Smooth muscle cell (in vitro differentiated cells): ENCODE measurements at regions not wholly inside any gene's neighbourhood (a gene's known extent, or its start where the extent isn't known, plus 50 kb on each side); places are given as distances from the start of the nearest gene placed in this dataset.

Source experiments
- DNase-seq: peaks from one replicate; lab custom pipeline; 2025; ENCODE audit not compliant: unreplicated experiment; lab: John Stamatoyannopoulos, UW
- H2AFZ ChIP-seq: fragments of 200-600 bp; sonication (generic); 2 replicates; pipeline ENCODE4 v1.6.0; 2016; ENCODE audit warnings: antibody characterized with exemption, low read depth, mild to moderate bottlenecking
- H3F3A ChIP-seq: fragments of 200-600 bp; sonication (generic); 2 replicates; pipeline ENCODE4 v1.6.0; 2017; ENCODE audit warnings: antibody characterized with exemption, low read depth
- H3K27ac ChIP-seq: fragments of 200-600 bp; sonication (generic); 2 replicates; pipeline ENCODE4 v1.5.1; 2016; ENCODE audit warnings: low read depth, mild to moderate bottlenecking
- H3K27me3 ChIP-seq: fragments of 200-600 bp; sonication (generic); 2 replicates; pipeline ENCODE4 v1.6.1; 2016; ENCODE audit warnings: low read depth, mild to moderate bottlenecking
- H3K36me3 ChIP-seq: fragments of 200-600 bp; sonication (generic); 2 replicates; pipeline ENCODE4 v1.5.1; 2016; ENCODE audit warnings: low read depth
- H3K4me1 ChIP-seq: fragments of 200-600 bp; sonication (generic); 2 replicates; pipeline ENCODE4 v1.5.1; 2016; ENCODE audit warnings: low read depth
- H3K4me2 ChIP-seq: fragments of 200-600 bp; sonication (generic); 2 replicates; pipeline ENCODE4 v1.6.0; 2016; ENCODE audit warnings: mild to moderate bottlenecking
- H3K4me3 ChIP-seq: fragments of 200-600 bp; sonication (generic); 2 replicates; pipeline ENCODE4 v1.5.1; 2016; ENCODE audit warnings: mild to moderate bottlenecking
- H3K79me2 ChIP-seq: fragments of 200-600 bp; sonication (generic); 2 replicates; pipeline ENCODE4 v1.6.0; 2016; ENCODE audit warnings: low read depth, mild to moderate bottlenecking
- H3K9ac ChIP-seq: fragments of 200-600 bp; sonication (generic); 2 replicates; pipeline ENCODE4 v1.6.0; 2016; ENCODE audit warnings: low read depth
- H3K9me3 ChIP-seq: fragments of 200-600 bp; sonication (generic); replicated peaks from 2 replicates; pipeline ENCODE4 v1.5.1; 2016; ENCODE audit warnings: low read depth
- H4K20me1 ChIP-seq: fragments of 200-600 bp; sonication (generic); 2 replicates; pipeline ENCODE4 v1.6.0; 2016; ENCODE audit warnings: low read depth
- CTCF ChIP-seq: fragments of 200-600 bp; sonication (generic); IDR thresholded peaks from 2 replicates; pipeline ENCODE4 v1.5.1; 2017; ENCODE audit warnings: borderline replicate concordance, mild to moderate bottlenecking, antibody characterized with exemption; ENCODE audit not compliant: insufficient read depth, poor library complexity, severe bottlenecking
- WGBS: methylation state at CpG from one replicate; pipeline ENCODE4 v1.1.7; 2016; ENCODE audit warnings: low lambda C conversion rate; 5-methylcytosine and 5-hydroxymethylcytosine counted together

- H3K9ac ChIP-seq = no peak overlapping the region
- no peaks in the 10 kb centered on the region for H3K36me3 ChIP-seq
- no peak for DNase-seq
- H3K4me2 ChIP-seq = no peak overlapping the region
- H3K79me2 ChIP-seq = no peaks in the 10 kb centered on the region
- H3K9me3 ChIP-seq = no peaks in the 10 kb centered on the region
- H3K27me3 ChIP-seq = no peaks in the 10 kb centered on the region
- no peak overlapping the region for H2AFZ ChIP-seq
- no peak overlapping the region for H3K27ac ChIP-seq
- no peaks in the 10 kb centered on the region for H3K4me1 ChIP-seq
- H3F3A ChIP-seq = no peaks in the 10 kb centered on the region
- no peak for TF ChIP-seq CTCF
- H3K4me3 ChIP-seq = no peak overlapping the region
- WGBS = 94% methylated on average over 3 of the region's 3 CpGs
- H4K20me1 ChIP-seq = no peaks in the 10 kb centered on the region
These were observed 220.6 kb upstream of the ARSJ start for GRCh38 chr4:114200026-114200425.

DNA sequence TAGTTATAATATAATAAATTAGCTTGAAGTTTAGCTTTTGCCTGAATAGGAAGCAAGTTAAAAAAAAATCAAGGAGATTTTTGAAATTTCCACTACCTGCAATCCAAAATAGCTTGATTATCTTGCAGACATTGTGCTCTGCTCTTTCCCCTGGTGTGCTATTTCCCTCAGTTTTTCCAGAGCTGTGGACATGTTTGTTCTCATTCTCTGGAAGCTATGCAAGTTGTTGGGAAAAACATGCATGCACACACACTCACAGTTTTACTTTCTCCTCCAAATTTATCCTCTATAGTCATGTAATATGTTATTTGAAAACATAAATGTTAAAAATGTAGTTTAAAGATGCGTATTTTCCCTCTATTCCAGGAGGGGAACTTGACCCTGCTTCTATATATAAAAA is 225.8 kb upstream of the ARSJ start:
- H3K4me2 ChIP-seq = no peak overlapping the region
- H3K9me3 ChIP-seq = no peaks in the 10 kb centered on the region
- no peak overlapping the region for H2AFZ ChIP-seq
- no peak overlapping the region for H3K9ac ChIP-seq
- no peaks in the 10 kb centered on the region for H3K79me2 ChIP-seq
- no peak overlapping the region for H3K4me3 ChIP-seq
- H3F3A ChIP-seq = no peaks in the 10 kb centered on the region
- H3K36me3 ChIP-seq = no peaks in the 10 kb centered on the region
- no peak overlapping the region for H3K27ac ChIP-seq
- H3K27me3 ChIP-seq = no peaks in the 10 kb centered on the region
- H4K20me1 ChIP-seq = no peaks in the 10 kb centered on the region
- no peak for TF ChIP-seq CTCF
- H3K4me1 ChIP-seq = no peaks in the 10 kb centered on the region
- no peak for DNase-seq
- WGBS = 100% methylated on average over 1 of the region's 1 CpG

DNA sequence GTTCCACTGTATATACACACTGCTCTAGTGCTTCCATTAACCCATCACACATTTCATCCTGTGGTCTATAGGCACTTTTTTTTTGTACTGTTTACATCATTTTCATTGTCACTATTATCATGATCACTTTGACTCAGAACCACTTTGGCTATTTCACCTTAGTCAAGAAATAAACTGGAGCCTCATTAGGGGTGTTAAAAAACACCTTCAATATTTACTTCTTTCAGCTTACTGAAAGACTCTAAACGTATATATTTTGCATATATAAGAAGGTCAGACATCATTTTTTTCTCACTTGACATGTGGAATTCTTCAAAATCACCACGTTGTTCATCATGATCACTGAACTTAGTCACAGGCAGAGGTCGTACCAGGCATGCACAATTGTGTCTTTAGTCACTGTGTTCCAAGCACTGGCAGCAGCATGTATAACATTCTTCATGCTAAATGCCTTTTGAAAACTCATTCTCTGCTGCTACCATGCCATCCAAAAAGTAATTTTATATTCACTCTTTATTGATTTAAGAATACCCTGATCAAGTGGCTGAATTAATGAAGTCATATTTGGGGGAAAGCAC is 229.2 kb upstream of the ARSJ start:
- Histone ChIP-seq H2AFZ (no peak overlapping the region), H3K27me3 (no peaks in the 10 kb centered on the region), H3K4me3 (no peak overlapping the region), H3K4me1 (no peaks in the 10 kb centered on the region), H3K9ac (no peak overlapping the region), H3K79me2 (no peaks in the 10 kb centered on the region), H3K36me3 (no peaks in the 10 kb centered on the region), H3K9me3 (no peaks in the 10 kb centered on the region), H3K27ac (no peak overlapping the region), H3K4me2 (no peak overlapping the region), H3F3A (no peaks in the 10 kb centered on the region), H4K20me1 (no peaks in the 10 kb centered on the region)
- no peak for TF ChIP-seq CTCF
- WGBS = 60% methylated on average over 3 of the region's 3 CpGs
- no peak for DNase-seq

DNA sequence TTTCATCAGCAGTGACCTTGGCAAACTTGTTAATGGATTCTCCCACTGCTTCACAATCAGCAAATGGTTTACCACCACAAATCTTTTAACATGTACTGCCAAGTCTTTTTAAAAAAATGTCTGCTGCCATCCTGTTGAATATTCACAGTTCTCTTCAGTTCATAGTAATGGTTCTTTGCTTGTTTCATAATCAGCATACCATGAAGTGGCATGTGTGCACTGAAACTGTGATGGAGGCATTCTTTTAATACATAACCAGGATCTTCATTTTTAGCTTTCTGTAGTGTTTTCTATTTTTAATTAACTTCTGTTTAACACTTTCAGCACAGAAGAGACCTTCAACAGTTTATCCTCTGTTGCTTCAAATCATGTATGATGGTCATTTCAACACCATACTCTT is 230.1 kb upstream of the ARSJ start:
- Histone ChIP-seq H3F3A (no peaks in the 10 kb centered on the region), H3K9me3 (no peaks in the 10 kb centered on the region), H2AFZ (no peak overlapping the region), H3K27me3 (no peaks in the 10 kb centered on the region), H3K79me2 (no peaks in the 10 kb centered on the region), H3K27ac (no peak overlapping the region), H3K4me2 (no peak overlapping the region), H3K4me1 (no peaks in the 10 kb centered on the region), H3K36me3 (no peaks in the 10 kb centered on the region), H4K20me1 (no peaks in the 10 kb centered on the region), H3K9ac (no peak overlapping the region), H3K4me3 (no peak overlapping the region)
- DNase-seq = no peak
- TF ChIP-seq CTCF = no peak
